GM13976 (cell line): ENCODE measurements at regions not wholly inside any gene's neighbourhood (a gene's known extent, or its start where the extent isn't known, plus 50 kb on each side); places are given as distances from the start of the nearest gene placed in this dataset.

Experiments used
- DNase-seq: peaks from one replicate; pipeline ENCODE4 v3.0.0; 2012; ENCODE audit warnings: low spot score
- in situ Hi-C: fragments of 300-500 bp; cut with MboI; formaldehyde crosslinking; loops from one replicate; pipeline ENCODE4 v1.12.0; 2022; ENCODE audit warnings: low sequenced_read_pairs, mixed read lengths, inconsistent platforms; ENCODE audit not compliant: unreplicated experiment
- TF ChIP-seq, protein P1 (sequence below): IDR thresholded peaks from 2 replicates; pipeline ENCODE4 v1.5.1; 2012; ENCODE audit warnings: borderline replicate concordance, mild to moderate bottlenecking; ENCODE audit not compliant: insufficient read depth; ENCODE audit errors: extremely low read depth, missing control alignments, control extremely low read depth

- TF ChIP-seq, protein P1, sequence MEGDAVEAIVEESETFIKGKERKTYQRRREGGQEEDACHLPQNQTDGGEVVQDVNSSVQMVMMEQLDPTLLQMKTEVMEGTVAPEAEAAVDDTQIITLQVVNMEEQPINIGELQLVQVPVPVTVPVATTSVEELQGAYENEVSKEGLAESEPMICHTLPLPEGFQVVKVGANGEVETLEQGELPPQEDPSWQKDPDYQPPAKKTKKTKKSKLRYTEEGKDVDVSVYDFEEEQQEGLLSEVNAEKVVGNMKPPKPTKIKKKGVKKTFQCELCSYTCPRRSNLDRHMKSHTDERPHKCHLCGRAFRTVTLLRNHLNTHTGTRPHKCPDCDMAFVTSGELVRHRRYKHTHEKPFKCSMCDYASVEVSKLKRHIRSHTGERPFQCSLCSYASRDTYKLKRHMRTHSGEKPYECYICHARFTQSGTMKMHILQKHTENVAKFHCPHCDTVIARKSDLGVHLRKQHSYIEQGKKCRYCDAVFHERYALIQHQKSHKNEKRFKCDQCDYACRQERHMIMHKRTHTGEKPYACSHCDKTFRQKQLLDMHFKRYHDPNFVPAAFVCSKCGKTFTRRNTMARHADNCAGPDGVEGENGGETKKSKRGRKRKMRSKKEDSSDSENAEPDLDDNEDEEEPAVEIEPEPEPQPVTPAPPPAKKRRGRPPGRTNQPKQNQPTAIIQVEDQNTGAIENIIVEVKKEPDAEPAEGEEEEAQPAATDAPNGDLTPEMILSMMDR = no peak
- in situ Hi-C loops = no loop called here
Observed at GRCh38 chr15:81915990-81916389, 129.8 kb downstream of the MEX3B start.

DNA sequence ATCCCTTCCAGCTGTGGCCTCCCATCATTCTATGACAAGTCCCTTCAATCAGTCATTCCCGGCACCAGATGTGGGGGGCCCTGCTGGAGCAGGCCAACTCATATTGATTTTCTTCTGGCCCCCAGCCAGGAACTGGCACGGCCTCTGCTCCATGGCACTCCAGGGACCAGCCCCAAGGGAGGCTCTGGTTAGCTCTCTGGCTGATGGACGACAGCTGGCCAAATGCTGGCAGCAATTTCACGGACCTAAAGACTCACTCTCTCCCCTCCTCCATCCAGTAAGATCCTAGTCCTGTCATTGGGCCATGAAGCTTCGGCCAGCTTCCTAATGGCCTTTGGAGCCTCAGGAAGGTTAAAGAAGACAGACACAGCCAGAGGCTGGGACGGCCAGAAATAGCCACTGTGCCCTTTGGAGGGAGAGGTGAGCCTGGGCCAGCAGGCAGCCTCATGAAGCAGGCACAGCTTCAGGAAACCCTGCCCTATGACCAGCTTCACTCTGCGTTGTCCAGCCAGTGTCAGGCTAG, 131.0 kb downstream of the MEX3B start:
- TF ChIP-seq, protein P1 = no peak
- no peak for DNase-seq
- in situ Hi-C loops = no loop called here

More at GRCh38 chr15:81915990-81916389, 129.8 kb downstream of the MEX3B start:
- no peak for DNase-seq

GRCh38 chr15:81914333-81914732, 131.5 kb downstream of the MEX3B start:
- DNase-seq = no peak
- in situ Hi-C loops = no loop called here
- TF ChIP-seq, protein P1 = no peak

GRCh38 chr15:81911022-81911971, 134.5 kb downstream of the MEX3B start:
- TF ChIP-seq, protein P1 = no peak
- no peak for DNase-seq
- in situ Hi-C loops = no loop called here

DNA sequence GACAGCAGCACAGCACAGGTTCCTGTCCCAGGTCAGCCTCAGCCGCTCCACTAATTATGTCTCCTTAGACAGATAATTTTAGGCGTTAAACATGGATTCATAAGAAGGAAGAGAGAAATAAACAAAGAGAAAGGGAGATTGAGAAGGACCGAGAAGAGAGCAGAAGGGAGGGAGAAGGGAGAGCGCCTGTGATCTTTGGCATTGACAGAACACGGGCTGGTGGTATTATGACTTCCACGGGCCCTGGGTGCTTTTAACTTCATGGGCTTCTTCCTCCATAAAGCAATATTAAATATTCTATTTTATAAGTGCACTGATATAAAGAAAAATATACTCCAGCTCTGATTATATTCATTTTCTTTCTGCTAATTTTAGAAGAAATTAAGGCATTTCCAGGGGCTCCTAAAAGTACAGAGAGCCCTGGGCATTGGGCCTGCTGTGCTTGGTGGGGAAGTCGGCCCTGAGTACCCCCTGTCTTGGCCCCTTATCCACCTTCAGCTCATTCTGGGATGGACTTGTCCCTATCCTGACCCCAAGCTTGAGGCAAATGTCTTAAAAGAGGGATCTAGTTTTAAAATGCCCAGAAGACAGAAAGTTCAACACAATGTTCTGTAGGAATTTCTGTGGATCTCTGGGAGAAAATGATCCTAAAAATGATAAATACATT, 135.3 kb downstream of the MEX3B start:
- in situ Hi-C loops = no loop called here
- TF ChIP-seq, protein P1 = no peak
- DNase-seq = no peak

GRCh38 chr15:81909011-81909358, 136.8 kb downstream of the MEX3B start:
- DNase-seq = no peak
- in situ Hi-C loops = no loop called here
- TF ChIP-seq, protein P1 = no peak
